Activated CD4-positive, alpha-beta T cell treated with anti-CD3 and anti-CD28 coated beads, Interleukin-2, amount 10 ng/mL, durations not matched to agents 24 days and 14 days (primary cell): ENCODE measurements at regions not wholly inside any gene's neighbourhood (a gene's known extent, or its start where the extent isn't known, plus 50 kb on each side); places are given as distances from the start of the nearest gene placed in this dataset.

Experiments
- DNase-seq: peaks from one replicate; pipeline ENCODE4 v3.0.0; 2022
- H3K27ac Mint-ChIP-seq: one replicate; pipeline ENCODE4 v1.8.0; 2022; ENCODE audit warnings: mild to moderate bottlenecking, mixed read lengths
- H3K27me3 Mint-ChIP-seq: one replicate; pipeline ENCODE4 v1.8.0; 2022; ENCODE audit warnings: mixed read lengths
- H3K36me3 Mint-ChIP-seq: one replicate; pipeline ENCODE4 v1.8.0; 2022; ENCODE audit warnings: low read depth, mild to moderate bottlenecking, mixed read lengths
- H3K4me1 Mint-ChIP-seq: one replicate; pipeline ENCODE4 v1.8.0; 2021; ENCODE audit warnings: mixed read lengths
- H3K4me3 Mint-ChIP-seq: one replicate; pipeline ENCODE4 v1.8.0; 2022; ENCODE audit warnings: mild to moderate bottlenecking, moderate library complexity, mixed read lengths
- H3K9me3 Mint-ChIP-seq: one replicate; pipeline ENCODE4 v1.8.0; 2021; ENCODE audit warnings: mixed read lengths
- intact Hi-C: fragments of 100-400 bp; cut with micrococcal nuclease; formaldehyde crosslinking; loops from one replicate; pipeline ENCODE4 v1.15.1; 2023

DNA sequence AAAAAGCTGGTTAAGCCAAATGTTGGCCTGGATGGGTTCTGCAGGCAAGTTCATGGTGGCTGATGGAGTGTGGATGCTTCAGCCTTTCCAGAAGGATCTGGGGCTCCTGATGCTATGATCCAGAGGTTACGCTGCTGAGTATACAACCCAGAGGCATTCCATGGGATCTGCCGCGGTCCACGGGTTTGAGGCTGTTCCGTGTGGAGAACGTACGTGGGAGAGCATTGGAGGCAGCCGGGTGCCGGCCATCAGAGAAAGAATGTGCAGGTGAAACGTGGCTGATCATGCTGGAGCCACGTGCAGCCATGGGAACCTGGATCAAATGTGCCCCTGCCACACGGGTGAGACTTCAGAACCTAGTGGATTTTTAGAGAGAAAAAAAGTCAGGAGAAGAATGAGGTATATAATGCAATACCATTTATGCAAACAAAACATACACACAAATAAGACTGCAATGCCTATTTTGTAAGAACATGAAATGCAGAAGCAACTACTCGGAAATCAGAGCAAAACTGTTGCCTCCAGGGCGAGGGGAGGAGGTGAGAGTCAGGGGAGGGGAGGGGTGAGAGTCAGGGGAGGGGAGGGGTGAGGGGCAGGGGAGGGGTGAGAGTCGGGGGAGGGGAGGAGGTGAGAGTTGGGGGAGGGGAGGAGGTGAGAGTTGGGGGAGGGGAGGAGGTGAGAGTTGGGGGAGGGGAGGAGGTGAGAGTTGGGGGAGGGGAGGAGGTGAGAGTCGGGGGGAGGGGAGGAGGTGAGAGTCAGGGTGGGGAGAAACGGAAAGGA, 116.5 kb upstream of the C1orf174 start:
- Mint-ChIP-seq H3K4me1 (no peaks in the 10 kb centered on the region), H3K4me3 (no peak overlapping the region), H3K27ac (no peak overlapping the region), H3K27me3 (no peaks in the 10 kb centered on the region), H3K9me3 (no peaks in the 10 kb centered on the region), H3K36me3 (no peaks in the 10 kb centered on the region)
- no peak for DNase-seq
- intact Hi-C loops: no loop called here

DNA sequence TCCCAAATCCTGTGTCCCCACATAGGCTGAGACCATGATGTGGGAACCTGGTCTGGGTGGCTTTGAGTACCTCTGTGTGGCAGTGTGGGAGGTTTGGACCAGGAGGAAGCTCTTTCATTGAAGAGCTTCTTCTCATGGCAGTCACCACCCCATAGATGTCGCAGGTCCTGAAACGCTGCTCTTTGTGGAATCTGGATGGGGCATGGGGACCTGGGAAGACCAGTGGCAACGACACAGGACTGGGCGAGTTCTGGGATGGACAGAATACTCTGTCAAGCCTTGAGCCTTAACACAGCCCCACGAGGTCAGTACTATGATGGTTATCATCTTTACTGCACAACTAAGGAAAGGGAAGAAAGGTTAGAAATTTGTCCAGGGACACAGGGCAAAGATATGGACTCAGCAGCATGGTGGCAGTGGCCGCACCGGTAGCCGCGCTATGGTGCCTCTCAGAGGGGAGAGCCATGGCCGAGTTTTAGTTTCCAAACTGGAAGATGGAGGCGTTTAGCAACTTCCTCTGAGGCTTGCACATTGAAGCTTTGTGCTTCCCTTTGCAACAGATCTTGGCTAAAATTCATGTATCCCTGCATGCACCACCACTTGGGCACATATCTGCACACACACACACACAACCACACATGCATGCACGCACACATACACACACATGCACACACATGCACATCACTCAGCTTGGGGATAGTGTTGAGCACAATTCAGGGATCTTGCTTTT, 117.7 kb upstream of the C1orf174 start:
- Mint-ChIP-seq H3K27me3 (no peaks in the 10 kb centered on the region), H3K4me3 (no peak overlapping the region), H3K27ac (no peak overlapping the region), H3K36me3 (no peaks in the 10 kb centered on the region), H3K9me3 (no peaks in the 10 kb centered on the region), H3K4me1 (no peaks in the 10 kb centered on the region)
- intact Hi-C loops: no loop called here
- no peak for DNase-seq

DNA sequence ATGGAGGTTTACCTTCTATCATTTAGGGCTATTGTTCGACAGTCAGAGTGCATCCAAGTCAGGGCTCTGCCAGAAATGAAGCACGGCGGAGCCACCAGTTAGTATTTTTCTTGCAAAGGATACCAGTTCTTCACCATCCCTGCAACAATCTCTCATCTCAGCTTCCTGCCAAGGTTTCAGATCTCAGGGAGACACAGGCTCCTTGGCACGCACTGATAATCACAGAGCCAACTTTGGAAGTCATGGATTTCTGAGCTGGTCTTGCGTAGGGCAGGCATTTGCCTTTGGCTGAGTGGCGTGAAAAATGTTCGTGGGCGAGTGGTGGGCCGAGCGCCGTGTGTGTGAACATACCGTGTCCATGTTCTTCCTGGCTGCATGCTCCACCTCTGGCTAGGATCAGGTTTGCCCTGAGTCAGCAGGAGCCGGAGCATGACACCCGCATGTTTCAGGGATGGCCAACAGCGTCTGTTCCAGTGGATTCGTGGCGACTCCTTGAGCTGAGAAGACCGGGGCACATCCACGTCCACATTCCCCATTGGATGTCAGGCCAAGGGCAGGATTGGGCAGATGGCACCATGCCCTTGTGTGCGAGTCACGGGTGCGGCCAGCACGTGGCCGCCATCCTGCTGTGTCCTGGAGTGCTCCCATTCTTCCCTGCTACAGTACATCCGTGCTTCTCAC, 118.5 kb upstream of the C1orf174 start:
- intact Hi-C loops: no loop called here

DNA sequence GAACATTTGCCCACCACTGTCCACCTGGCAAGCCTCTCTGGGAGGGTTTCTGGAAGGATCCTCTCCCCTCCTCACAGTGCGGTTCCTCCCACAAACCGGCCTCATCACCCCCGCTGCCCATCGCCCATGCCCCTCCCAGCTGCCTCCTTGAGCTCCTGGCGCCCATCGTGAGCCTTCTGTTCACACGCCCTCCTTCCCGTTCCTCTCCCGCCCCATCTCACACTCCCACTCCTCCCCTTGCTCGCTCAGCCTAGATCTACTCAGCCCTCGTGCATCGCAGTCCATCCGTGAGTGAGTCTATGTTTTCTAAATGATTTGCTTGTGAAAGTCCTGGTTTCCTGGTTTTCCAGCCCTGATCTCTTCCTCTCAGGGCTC, 119.1 kb upstream of the C1orf174 start:
- Mint-ChIP-seq H3K27me3 (no peaks in the 10 kb centered on the region), H3K4me1 (no peaks in the 10 kb centered on the region), H3K9me3 (no peaks in the 10 kb centered on the region), H3K4me3 (no peak overlapping the region), H3K27ac (no peak overlapping the region), H3K36me3 (no peaks in the 10 kb centered on the region)
- no peak for DNase-seq
- intact Hi-C loops: no loop called here

More for the DNA sequence above, 118.5 kb upstream of the C1orf174 start:
- Mint-ChIP-seq H3K4me3 (no peak overlapping the region), H3K27me3 (no peaks in the 10 kb centered on the region), H3K9me3 (no peaks in the 10 kb centered on the region), H3K4me1 (no peaks in the 10 kb centered on the region), H3K36me3 (no peaks in the 10 kb centered on the region), H3K27ac (no peak overlapping the region)
- no peak for DNase-seq

DNA sequence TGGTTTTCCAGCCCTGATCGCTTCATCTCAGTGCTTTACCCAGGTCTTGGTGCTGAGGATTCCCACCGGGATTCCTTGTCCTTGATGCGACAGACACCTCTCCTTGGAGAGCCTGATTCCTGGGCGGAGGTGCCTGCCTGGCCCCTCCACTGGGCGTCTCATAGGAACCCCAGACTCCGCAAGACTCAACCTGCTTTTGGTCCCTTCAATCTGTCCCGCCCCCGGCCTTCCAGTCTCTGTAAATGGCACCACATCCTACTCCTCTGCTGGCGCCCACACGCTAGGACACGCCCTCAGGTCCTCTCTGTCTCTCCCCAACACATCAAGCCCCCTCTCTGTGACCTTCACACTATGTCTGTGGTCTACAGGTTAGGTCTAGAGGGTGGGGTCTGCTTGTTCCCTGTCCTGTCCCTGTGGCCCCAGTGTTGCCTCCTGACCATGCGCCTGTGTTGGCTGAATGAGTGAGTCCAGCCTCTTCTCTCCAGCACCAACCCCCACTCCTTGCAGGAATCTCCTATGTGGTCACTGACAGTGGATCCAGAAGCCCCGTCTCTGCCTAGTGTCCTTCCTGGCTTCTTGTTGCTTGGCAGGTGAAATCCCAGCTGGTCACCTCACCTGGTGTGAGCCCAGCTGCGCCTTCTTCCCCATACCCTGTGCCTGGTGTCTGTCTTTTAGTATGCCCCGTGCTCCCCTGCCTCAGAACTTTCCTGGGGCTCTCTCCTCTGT, 119.7 kb upstream of the C1orf174 start:
- Mint-ChIP-seq H3K36me3 (no peaks in the 10 kb centered on the region), H3K9me3 (no peaks in the 10 kb centered on the region), H3K27ac (no peak overlapping the region), H3K27me3 (no peaks in the 10 kb centered on the region), H3K4me1 (no peaks in the 10 kb centered on the region), H3K4me3 (no peak overlapping the region)
- no peak for DNase-seq
- intact Hi-C loops: no loop called here

DNA sequence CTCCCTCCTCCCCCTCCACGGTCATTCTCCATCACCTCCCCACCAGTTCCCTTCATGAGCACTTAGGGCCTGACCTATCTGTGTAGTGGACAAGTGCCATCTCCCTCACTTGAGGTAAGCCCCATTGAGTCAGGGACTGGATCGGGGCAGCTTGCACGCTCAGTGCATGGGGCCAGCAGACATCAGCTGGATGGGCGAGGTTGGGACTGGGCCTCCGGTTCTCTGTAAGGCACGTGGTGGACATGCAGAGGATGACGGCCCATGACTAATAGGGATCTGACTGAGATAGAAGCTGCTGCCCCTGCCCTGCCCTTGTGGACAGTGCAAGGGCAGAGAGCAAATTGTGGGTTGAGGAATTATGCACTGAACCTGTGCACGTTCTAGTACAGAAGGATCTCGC, 120.4 kb upstream of the C1orf174 start:
- Mint-ChIP-seq H3K4me1 (no peaks in the 10 kb centered on the region), H3K9me3 (no peaks in the 10 kb centered on the region), H3K36me3 (no peaks in the 10 kb centered on the region), H3K27ac (no peak overlapping the region), H3K27me3 (no peaks in the 10 kb centered on the region), H3K4me3 (no peak overlapping the region)
- DNase-seq: no peak
- intact Hi-C loops: no loop called here

DNA sequence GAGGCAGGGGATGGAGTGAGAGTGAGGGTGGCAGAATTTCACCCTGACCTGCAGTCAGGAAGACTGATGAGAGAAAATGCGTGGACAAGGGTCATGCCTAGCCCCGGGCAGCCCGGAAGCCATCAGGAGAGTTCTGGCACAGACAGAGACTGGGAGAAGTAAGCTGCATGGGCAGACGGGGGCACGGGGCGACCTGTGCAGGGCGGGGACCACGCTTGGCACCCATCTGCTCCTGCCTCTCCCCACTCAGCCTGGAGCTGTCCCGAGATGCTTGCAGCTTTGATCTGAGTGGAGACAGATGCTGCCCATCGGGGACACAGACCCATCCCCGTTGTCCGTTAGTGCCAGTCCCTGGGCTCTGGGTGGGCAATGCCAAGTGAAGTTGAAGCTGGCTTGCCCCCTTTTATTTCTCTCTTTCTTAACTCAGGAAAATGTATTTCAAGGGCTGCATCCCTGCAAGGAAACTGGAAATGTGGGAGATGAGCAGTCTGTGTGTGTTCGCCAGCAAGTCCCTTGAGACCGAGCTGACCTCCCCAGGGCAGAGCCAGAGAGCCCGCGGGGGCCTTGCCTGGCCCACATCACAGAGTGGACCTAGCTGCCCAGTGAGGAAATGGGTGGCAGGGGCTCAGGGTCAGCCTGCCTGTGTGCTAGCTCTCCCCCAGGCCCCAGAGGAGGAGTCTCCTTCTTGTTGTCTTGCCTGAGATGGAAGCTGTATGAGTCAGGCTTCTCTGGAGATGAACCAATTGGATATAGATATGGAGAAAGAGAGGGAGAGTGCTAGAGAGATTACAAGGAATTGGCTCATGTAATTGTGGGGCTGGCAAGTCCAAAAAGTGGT, 121.3 kb upstream of the C1orf174 start:
- no peak for DNase-seq
- Mint-ChIP-seq H3K4me1 (no peaks in the 10 kb centered on the region), H3K27ac (no peak overlapping the region), H3K9me3 (no peaks in the 10 kb centered on the region), H3K4me3 (no peak overlapping the region), H3K36me3 (no peaks in the 10 kb centered on the region), H3K27me3 (no peaks in the 10 kb centered on the region)
- intact Hi-C loops: no loop called here

DNA sequence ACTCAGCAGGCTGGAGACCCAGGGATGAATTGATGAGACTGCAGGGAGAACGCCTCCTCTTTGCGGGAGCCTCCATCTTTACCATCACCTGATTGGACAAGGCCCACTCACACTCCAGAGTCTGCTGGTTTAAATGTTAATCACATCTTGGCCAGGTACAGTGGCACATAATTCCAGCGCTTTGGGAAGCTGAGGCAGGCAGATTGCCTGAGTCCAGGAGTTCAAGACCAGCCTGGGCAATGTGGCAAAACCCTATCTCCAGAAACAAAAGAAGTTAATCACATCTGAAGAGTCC, 121.8 kb upstream of the C1orf174 start:
- H3K9me3 Mint-ChIP-seq: no peaks in the 10 kb centered on the region
- H3K4me1 Mint-ChIP-seq: no peaks in the 10 kb centered on the region
- DNase-seq: no peak
- no peaks in the 10 kb centered on the region for H3K36me3 Mint-ChIP-seq
- intact Hi-C loops: no loop called here
- no peaks in the 10 kb centered on the region for H3K27me3 Mint-ChIP-seq
- no peak overlapping the region for H3K4me3 Mint-ChIP-seq
- H3K27ac Mint-ChIP-seq: no peak overlapping the region

DNA sequence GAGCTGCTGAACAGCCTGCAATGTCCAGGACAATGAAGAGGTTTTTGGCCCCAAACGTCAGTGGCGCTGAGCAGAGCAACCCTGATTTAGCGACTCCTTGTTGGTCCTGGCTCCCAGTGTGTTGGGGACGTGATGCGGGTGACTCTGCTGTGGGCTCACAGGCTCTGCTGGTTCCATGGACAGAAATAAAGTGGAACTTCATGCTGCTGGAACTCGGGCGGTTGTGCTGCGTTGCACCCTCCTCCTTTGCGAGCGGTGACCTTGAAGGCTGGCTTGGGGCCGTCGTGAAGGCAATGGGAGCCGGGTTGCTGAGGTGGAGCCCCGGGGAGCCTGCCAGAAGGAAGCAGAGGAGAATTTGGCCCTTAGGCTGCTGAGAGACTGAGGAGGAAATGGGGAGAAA, 122.6 kb upstream of the C1orf174 start:
- DNase-seq: no peak
- no peaks in the 10 kb centered on the region for H3K27me3 Mint-ChIP-seq
- no peak overlapping the region for H3K27ac Mint-ChIP-seq
- H3K4me1 Mint-ChIP-seq: no peaks in the 10 kb centered on the region
- no peaks in the 10 kb centered on the region for H3K9me3 Mint-ChIP-seq
- no peak overlapping the region for H3K4me3 Mint-ChIP-seq
- H3K36me3 Mint-ChIP-seq: no peaks in the 10 kb centered on the region
- intact Hi-C loops: no loop called here

DNA sequence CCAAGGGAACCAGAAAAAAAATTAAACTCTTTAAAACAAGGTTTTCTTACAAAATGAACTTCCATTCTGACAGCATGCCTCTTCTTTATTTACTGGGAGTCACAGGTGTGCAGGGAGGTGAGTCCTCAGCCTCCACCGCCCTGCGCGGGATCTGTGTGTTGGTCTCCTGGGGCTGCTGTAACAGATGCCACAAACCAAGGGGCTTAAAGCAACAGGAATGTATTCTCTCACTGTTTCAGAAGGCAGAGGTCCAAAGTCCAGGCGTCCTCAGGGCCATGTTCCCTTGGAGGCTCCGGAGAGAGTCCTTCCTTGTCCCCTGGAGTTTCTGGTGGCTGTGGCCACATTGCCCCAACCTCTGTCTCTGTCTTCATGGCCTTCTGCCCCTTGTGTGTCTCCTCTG, 123.6 kb upstream of the C1orf174 start:
- H3K36me3 Mint-ChIP-seq: no peaks in the 10 kb centered on the region
- H3K9me3 Mint-ChIP-seq: no peaks in the 10 kb centered on the region
- intact Hi-C loops: no loop called here
- H3K4me1 Mint-ChIP-seq: no peaks in the 10 kb centered on the region
- no peak for DNase-seq
- no peak overlapping the region for H3K4me3 Mint-ChIP-seq
- H3K27me3 Mint-ChIP-seq: peaks cover 3% of the 10 kb centered on the region
- no peak overlapping the region for H3K27ac Mint-ChIP-seq

DNA sequence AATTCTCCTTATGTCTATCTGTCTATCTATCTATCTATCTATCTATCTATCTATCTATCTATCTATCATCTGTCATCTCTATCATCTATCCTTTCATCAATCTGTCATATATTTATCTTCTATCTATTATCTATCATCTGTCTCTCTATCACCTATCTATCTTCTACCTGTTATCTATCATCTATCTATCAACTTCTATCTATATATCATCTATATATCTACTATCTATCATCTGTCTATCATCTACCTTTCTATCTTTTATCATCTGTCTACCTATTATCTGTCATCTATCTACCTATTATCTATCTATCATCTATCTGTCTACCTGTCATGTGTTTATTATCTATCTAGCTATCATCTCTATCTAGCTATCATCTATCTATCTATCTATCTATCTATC, 124.7 kb upstream of the C1orf174 start:
- intact Hi-C loops: no loop called here
- Mint-ChIP-seq H3K9me3 (no peaks in the 10 kb centered on the region), H3K27ac (no peak overlapping the region), H3K36me3 (no peaks in the 10 kb centered on the region), H3K4me3 (no peak overlapping the region), H3K4me1 (no peaks in the 10 kb centered on the region), H3K27me3 (peaks cover 3% of the 10 kb centered on the region)
- no peak for DNase-seq

DNA sequence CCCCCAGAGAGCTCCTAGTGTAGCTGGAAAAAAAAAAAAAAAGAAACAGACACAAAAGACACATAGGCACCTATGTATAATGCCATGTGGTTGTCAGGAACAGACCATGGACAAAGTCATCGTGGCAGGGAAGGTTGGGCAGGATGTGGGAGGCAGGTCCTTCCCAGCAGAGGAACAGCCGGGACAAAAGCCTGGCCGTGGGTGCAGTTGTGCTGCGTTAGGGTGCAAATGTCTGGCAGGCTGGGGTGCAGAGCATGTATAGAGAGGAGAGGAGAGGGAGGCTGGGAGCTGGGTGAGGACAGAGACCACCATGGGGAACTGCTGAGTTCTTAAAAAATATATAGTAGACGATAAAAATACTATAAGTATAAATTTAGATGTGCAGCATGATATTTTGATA, 125.7 kb upstream of the C1orf174 start:
- H3K27ac Mint-ChIP-seq: no peak overlapping the region
- H3K27me3 Mint-ChIP-seq: peaks cover 3% of the 10 kb centered on the region
- H3K4me1 Mint-ChIP-seq: no peaks in the 10 kb centered on the region
- no peaks in the 10 kb centered on the region for H3K36me3 Mint-ChIP-seq
- no peak overlapping the region for H3K4me3 Mint-ChIP-seq
- intact Hi-C loops: no loop called here
- no peaks in the 10 kb centered on the region for H3K9me3 Mint-ChIP-seq
- DNase-seq: no peak

DNA sequence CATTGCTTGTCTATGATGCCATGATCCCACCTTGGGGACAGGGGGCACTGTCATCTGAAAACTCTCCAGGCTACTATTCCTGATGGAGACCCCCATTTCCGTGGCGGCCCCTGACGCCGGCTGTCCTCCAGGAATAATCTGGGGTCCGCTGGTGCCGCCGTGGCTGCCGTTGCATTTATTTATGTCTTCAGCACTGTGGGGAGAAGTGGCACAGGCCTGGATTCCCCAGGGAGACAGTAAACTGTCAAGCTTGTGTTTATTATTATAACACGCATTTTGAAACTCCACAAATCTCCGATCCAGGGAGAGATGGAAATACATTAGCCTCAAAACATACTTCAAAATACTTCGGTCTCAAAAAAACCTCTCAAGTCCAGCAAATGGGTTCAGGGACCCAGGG, 126.9 kb upstream of the C1orf174 start:
- Mint-ChIP-seq H3K4me1 (no peaks in the 10 kb centered on the region), H3K9me3 (peaks cover 4% of the 10 kb centered on the region), H3K4me3 (no peak overlapping the region), H3K27me3 (peaks cover 3% of the 10 kb centered on the region), H3K27ac (no peak overlapping the region), H3K36me3 (no peaks in the 10 kb centered on the region)
- intact Hi-C loops: no loop called here
- DNase-seq: no peak
